ENCODE measurements at regions not wholly inside any gene's neighbourhood (a gene's known extent, or its start where the extent isn't known, plus 50 kb on each side); places are given as distances from the start of the nearest gene placed in this dataset.

GRCh38 chr12:113674302-113674701 lies 202.6 kb upstream of the LHX5 start:
- Histone ChIP-seq H3K36me3 (no peaks in the 10 kb centered on the region), H3K27me3 (peaks cover 0 to 96% (median 2%) of the 10 kb centered on the region in 4 donors), H3K9me3 (no peaks in the 10 kb centered on the region), H3K4me1 (peaks cover 0 to 2% (median 0%) of the 10 kb centered on the region in 4 donors), H3K27ac (replicated peaks in 1 of 4) (no peak overlapping the region), H3K4me3 (no peak overlapping the region)
- TF ChIP-seq EP300 (IDR thresholded peaks at IDR 0.05), result no peak
- no peak for DNase-seq (ENCODE audit: extremely low spot score)
- intact Hi-C loops (cut with DNase I), result no loop called here
- 76% methylated on average over 7 of the region's 7 CpGs for WGBS

GRCh38 chr12:113673458-113674238 lies 202.0 kb upstream of the LHX5 start:
- 61% methylated on average over 20 of the region's 20 CpGs for WGBS
- H3K27me3 ChIP-seq, result peaks cover 0 to 98% (median 5%) of the 10 kb centered on the region in 4 donors
- DNase-seq (ENCODE audit: extremely low spot score), result no peak
- peaks cover 0 to 2% (median 0%) of the 10 kb centered on the region in 4 donors for H3K4me1 ChIP-seq
- no peak overlapping the region for H3K4me3 ChIP-seq
- TF ChIP-seq EP300 (IDR thresholded peaks at IDR 0.05) (no peak), CTCF (IDR thresholded peaks at IDR 0.05) (no peak), POLR2AphosphoS5 (IDR thresholded peaks at IDR 0.05) (no peak), POLR2A (IDR thresholded peaks at IDR 0.05; ENCODE audit: low read depth) (no peak)
- H3K27ac ChIP-seq (replicated peaks in 1 of 4), result no peak overlapping the region
- no peaks in the 10 kb centered on the region for H3K36me3 ChIP-seq
- intact Hi-C loops (cut with DNase I), result no loop called here
- H3K9me3 ChIP-seq, result no peaks in the 10 kb centered on the region

DNA sequence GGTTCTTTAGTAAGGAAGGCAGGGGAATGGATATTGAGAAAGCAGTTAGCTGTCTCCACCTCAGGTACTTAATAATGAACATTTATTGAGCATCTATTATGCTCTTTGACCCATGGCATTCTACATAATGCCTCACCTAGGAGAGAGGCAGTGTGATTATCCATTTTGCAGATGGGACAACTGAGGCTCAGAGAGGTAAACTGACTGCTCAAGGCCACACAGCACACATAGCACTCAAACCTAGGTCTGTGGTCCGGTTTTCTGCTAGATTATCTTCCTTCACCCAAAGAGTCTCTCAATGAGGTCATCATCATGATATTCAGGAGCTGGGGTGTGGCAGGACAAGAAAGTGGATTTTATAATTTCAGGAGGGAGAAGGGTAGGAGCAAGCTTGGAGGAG lies 199.1 kb upstream of the LHX5 start:
- intact Hi-C loops (cut with DNase I), result no loop called here
- no peak for TF ChIP-seq EP300 (IDR thresholded peaks at IDR 0.05)
- no peak for TF ChIP-seq POLR2AphosphoS5 (IDR thresholded peaks at IDR 0.05)
- TF ChIP-seq CTCF (IDR thresholded peaks at IDR 0.05), result no peak
- TF ChIP-seq POLR2A (IDR thresholded peaks at IDR 0.05; ENCODE audit: low read depth), result no peak
- H3K36me3 ChIP-seq, result no peaks in the 10 kb centered on the region
- no peak overlapping the region for H3K27ac ChIP-seq (replicated peaks in 1 of 4)
- WGBS, result 100% methylated on average over 1 of the region's 1 CpG
- H3K27me3 ChIP-seq, result peaks cover 0 to 100% (median 4%) of the 10 kb centered on the region in 4 donors
- DNase-seq (ENCODE audit: extremely low spot score), result no peak
- H3K4me3 ChIP-seq, result no peak overlapping the region
- no peaks in the 10 kb centered on the region for H3K9me3 ChIP-seq
- H3K4me1 ChIP-seq, result peaks cover 0 to 2% (median 0%) of the 10 kb centered on the region in 4 donors

- no peak overlapping the region for H3K27ac ChIP-seq (replicated peaks in 1 of 4)
- H3K27me3 ChIP-seq, result peaks cover 0 to 87% (median 4%) of the 10 kb centered on the region in 4 donors
- H3K36me3 ChIP-seq, result no peaks in the 10 kb centered on the region
- WGBS, result 52% methylated on average over 6 of the region's 6 CpGs
- peaks cover 0 to 2% (median 0%) of the 10 kb centered on the region in 4 donors for H3K4me1 ChIP-seq
- intact Hi-C loops (cut with DNase I), result no loop called here
- H3K4me3 ChIP-seq, result no peak overlapping the region
- no peak for DNase-seq (ENCODE audit: extremely low spot score)
- no peaks in the 10 kb centered on the region for H3K9me3 ChIP-seq
- no peak for TF ChIP-seq POLR2AphosphoS5 (IDR thresholded peaks at IDR 0.05)
Measured at GRCh38 chr12:113667676-113668356, 196.1 kb upstream of the LHX5 start.

DNA sequence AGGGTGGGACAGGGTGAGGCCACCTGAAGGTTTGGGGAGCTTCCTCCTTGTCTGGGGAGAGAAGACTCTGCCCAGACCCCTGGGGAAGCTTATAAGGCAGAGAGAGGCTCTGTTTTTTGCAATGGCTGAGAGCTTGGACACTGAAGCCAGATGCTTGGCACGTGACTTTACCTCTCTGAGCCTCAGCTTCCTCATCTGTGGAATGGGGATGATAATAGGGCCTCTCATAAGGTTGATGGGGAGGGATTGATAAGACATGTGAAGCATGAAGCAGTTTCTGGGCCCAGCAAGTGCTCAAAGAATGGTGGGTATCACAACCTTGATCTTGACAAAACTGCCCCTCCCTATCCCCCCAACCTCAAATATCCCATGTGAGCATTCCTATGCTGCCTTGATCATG lies 195.4 kb upstream of the LHX5 start:
- no peak for TF ChIP-seq EP300 (IDR thresholded peaks at IDR 0.05)
- no peak for TF ChIP-seq POLR2AphosphoS5 (IDR thresholded peaks at IDR 0.05)
- TF ChIP-seq CTCF (IDR thresholded peaks at IDR 0.05), result no peak
- no peak for TF ChIP-seq POLR2A (IDR thresholded peaks at IDR 0.05; ENCODE audit: low read depth)
- Histone ChIP-seq H3K4me1 (peaks cover 0 to 2% (median 0%) of the 10 kb centered on the region in 4 donors), H3K4me3 (no peak overlapping the region), H3K27me3 (peaks cover 0 to 83% (median 4%) of the 10 kb centered on the region in 4 donors), H3K9me3 (no peaks in the 10 kb centered on the region), H3K36me3 (no peaks in the 10 kb centered on the region), H3K27ac (replicated peaks in 1 of 4) (no peak overlapping the region)
- intact Hi-C loops (cut with DNase I), result no loop called here
- 56% methylated on average over 1 of the region's 1 CpG for WGBS
- no peak for DNase-seq (ENCODE audit: extremely low spot score)

Measured in esophagus muscularis mucosa (tissue), 4 donors.